Prostate gland (tissue), 2 donors: ENCODE measurements at regions not wholly inside any gene's neighbourhood (a gene's known extent, or its start where the extent isn't known, plus 50 kb on each side); places are given as distances from the start of the nearest gene placed in this dataset.

Source experiments
- DNase-seq: peaks from one replicate; pipeline ENCODE4 v3.0.0-alpha.2; 2019; ENCODE audit warnings: low spot score
- H3K27ac ChIP-seq, 2 donors: fragments of 200-600 bp; sonication (generic); 2 replicates each; pipeline ENCODE4 v1.5.1; 2017 to 2019
- H3K27me3 ChIP-seq: fragments of 200-600 bp; sonication (generic); replicated peaks from 2 replicates; pipeline ENCODE4 v1.5.1; 2019; ENCODE audit not compliant: insufficient read depth
- H3K36me3 ChIP-seq, 2 donors: fragments of 200-600 bp; sonication (generic); 1 replicate in 1 of 2; 2 replicates in 1 of 2; pipeline versions ENCODE4 v1.5.1 to v1.8.1; 2017 to 2019
- H3K4me1 ChIP-seq: fragments of 200-600 bp; sonication (generic); replicated peaks from 2 replicates; pipeline ENCODE4 v1.5.1; 2019
- H3K4me3 ChIP-seq, 2 donors: fragments of 200-600 bp; sonication (generic); 2 replicates each; pipeline ENCODE4 v1.5.1; 2017 to 2019
- H3K9me3 ChIP-seq: fragments of 200-600 bp; sonication (generic); 2 replicates; pipeline ENCODE4 v1.5.1; 2017
- POLR2A ChIP-seq: fragments of 450-650 bp; IDR thresholded peaks from one replicate; pipeline ENCODE4 v1.6.1; 2016; ENCODE audit warnings: antibody characterized with exemption, mild to moderate bottlenecking
- POLR2AphosphoS5 ChIP-seq: sonication (generic); formaldehyde crosslinking; IDR thresholded peaks from one replicate; pipeline ENCODE4 v1.6.1; 2017; ENCODE audit warnings: antibody characterized with exemption
- WGBS: methylation state at CpG from one replicate; pipeline ENCODE4 v1.1.5; 2018; 5-methylcytosine and 5-hydroxymethylcytosine counted together
- intact Hi-C: fragments of 100-400 bp; cut with DNase I; formaldehyde crosslinking; loops from one replicate; pipeline ENCODE4 v1.14.2; 2022
- TF ChIP-seq, protein P1 (sequence below), 4 experiments: fragments of 200-600 bp in 2 of 4; fragments of 450-650 bp in 2 of 4; sonication (generic) in 2 of 4; IDR thresholded peaks; 1 replicate in 3 of 4; 2 replicates in 1 of 4; pipeline ENCODE4 v1.5.1; 2016 to 2019; ENCODE audit warnings: antibody characterized with exemption in 4 of 4, mild to moderate bottlenecking in 2 of 4, moderate library complexity in 2 of 4

GRCh38 chrX:107552930-107553329 lies 75.4 kb upstream of the PRPS1 start:
- 100% methylated on average over 1 of the region's 1 CpG for WGBS
- TF ChIP-seq, protein P1, sequence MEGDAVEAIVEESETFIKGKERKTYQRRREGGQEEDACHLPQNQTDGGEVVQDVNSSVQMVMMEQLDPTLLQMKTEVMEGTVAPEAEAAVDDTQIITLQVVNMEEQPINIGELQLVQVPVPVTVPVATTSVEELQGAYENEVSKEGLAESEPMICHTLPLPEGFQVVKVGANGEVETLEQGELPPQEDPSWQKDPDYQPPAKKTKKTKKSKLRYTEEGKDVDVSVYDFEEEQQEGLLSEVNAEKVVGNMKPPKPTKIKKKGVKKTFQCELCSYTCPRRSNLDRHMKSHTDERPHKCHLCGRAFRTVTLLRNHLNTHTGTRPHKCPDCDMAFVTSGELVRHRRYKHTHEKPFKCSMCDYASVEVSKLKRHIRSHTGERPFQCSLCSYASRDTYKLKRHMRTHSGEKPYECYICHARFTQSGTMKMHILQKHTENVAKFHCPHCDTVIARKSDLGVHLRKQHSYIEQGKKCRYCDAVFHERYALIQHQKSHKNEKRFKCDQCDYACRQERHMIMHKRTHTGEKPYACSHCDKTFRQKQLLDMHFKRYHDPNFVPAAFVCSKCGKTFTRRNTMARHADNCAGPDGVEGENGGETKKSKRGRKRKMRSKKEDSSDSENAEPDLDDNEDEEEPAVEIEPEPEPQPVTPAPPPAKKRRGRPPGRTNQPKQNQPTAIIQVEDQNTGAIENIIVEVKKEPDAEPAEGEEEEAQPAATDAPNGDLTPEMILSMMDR (IDR thresholded peaks at IDR 0.05): no peak
- TF ChIP-seq POLR2AphosphoS5 (no peak), POLR2A (no peak)
- H3K9me3 ChIP-seq: no peaks in the 10 kb centered on the region

DNA sequence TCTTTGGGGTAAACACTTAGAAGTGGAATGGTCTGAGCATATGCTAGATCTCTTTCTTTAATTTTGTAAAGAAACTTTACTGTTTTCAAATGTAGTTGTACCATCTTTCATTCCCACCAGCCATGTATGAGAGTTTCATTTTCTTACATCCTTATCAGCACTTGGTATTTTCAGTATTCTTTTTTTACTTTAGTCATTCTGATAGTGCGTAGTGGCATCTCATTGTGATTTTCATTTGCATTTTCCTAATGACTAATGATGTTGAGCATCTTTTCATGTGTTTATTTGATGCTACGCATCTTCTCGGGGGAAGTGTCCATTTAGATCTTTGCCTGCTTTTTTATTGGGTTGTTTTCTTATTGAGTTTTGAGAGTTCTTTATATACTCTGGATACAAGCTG lies 71.3 kb upstream of the PRPS1 start:
- H3K27me3 ChIP-seq: no peaks in the 10 kb centered on the region
- TF ChIP-seq, protein P1 (IDR thresholded peaks at IDR 0.05): no peak
- TF ChIP-seq POLR2A: no peak
- no peak for TF ChIP-seq POLR2AphosphoS5
- intact Hi-C loops: no loop called here
- H3K36me3 ChIP-seq: no peaks in the 10 kb centered on the region
- H3K4me1 ChIP-seq: no peaks in the 10 kb centered on the region
- DNase-seq: no peak
- H3K4me3 ChIP-seq: no peak overlapping the region
- H3K27ac ChIP-seq: no peak overlapping the region
- 94% methylated on average over 3 of the region's 3 CpGs for WGBS
- H3K9me3 ChIP-seq: no peaks in the 10 kb centered on the region

More at GRCh38 chrX:107552930-107553329, 75.4 kb upstream of the PRPS1 start:
- Histone ChIP-seq H3K4me1 (no peaks in the 10 kb centered on the region), H3K4me3 (no peak overlapping the region), H3K27me3 (no peaks in the 10 kb centered on the region), H3K36me3 (no peaks in the 10 kb centered on the region), H3K27ac (no peak overlapping the region)
- DNase-seq: no peak
- intact Hi-C loops: no loop called here

GRCh38 chrX:107559506-107559905 lies 68.8 kb upstream of the PRPS1 start:
- H3K4me3 ChIP-seq: no peak overlapping the region
- no peak for DNase-seq
- H3K27me3 ChIP-seq: no peaks in the 10 kb centered on the region
- intact Hi-C loops: no loop called here
- H3K4me1 ChIP-seq: no peaks in the 10 kb centered on the region
- H3K9me3 ChIP-seq: no peaks in the 10 kb centered on the region
- TF ChIP-seq, protein P1 (IDR thresholded peaks at IDR 0.05): no peak
- TF ChIP-seq POLR2A (no peak), POLR2AphosphoS5 (no peak)
- no peak overlapping the region for H3K27ac ChIP-seq
- no peaks in the 10 kb centered on the region for H3K36me3 ChIP-seq

DNA sequence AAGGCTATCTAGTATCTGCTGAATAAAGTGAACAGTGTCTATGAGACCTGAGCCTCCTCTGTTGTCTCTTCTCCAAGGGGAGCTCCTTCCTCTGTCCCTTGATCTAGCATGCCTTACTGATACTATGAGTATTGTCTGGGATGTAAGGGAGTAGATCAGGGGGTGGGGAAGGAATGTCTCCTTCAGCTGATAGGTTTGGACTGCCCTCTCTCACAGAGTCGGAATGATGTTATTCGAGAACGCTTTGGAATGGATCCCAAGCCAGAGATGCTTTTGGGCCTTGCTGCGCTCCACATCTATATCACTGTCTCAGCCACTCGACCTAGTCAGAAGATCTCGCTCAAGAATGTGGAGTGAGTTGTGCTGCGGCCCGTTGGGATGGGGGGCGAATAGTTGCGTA lies 68.3 kb upstream of the PRPS1 start:
- 87% methylated on average over 10 of the region's 10 CpGs for WGBS
- no peak overlapping the region for H3K27ac ChIP-seq
- intact Hi-C loops: no loop called here
- H3K4me1 ChIP-seq: no peaks in the 10 kb centered on the region
- no peaks in the 10 kb centered on the region for H3K27me3 ChIP-seq
- H3K36me3 ChIP-seq: no peaks in the 10 kb centered on the region
- no peak for DNase-seq
- TF ChIP-seq POLR2A (no peak), POLR2AphosphoS5 (no peak)
- TF ChIP-seq, protein P1 (IDR thresholded peaks at IDR 0.05): no peak
- no peak overlapping the region for H3K4me3 ChIP-seq
- H3K9me3 ChIP-seq: no peaks in the 10 kb centered on the region

GRCh38 chrX:107560980-107561379 lies 67.3 kb upstream of the PRPS1 start:
- no peak for DNase-seq
- TF ChIP-seq, protein P1 (IDR thresholded peaks at IDR 0.05): no peak
- no peak for TF ChIP-seq POLR2AphosphoS5
- TF ChIP-seq POLR2A: no peak
- Histone ChIP-seq H3K9me3 (no peaks in the 10 kb centered on the region), H3K27me3 (no peaks in the 10 kb centered on the region), H3K4me3 (no peak overlapping the region), H3K27ac (no peak overlapping the region), H3K36me3 (no peaks in the 10 kb centered on the region), H3K4me1 (no peaks in the 10 kb centered on the region)
- 96% methylated on average over 4 of the region's 4 CpGs for WGBS
- intact Hi-C loops: no loop called here
